AG09309 (cell line): ENCODE measurements at regions not wholly inside any gene's neighbourhood (a gene's known extent, or its start where the extent isn't known, plus 50 kb on each side); places are given as distances from the start of the nearest gene placed in this dataset.

Experiments used
- DNase-seq: peaks from one replicate; pipeline ENCODE4 v3.0.0-alpha.2; 2010; ENCODE audit warnings: low read depth
- H3K4me3 ChIP-seq: 2 replicates; pipeline ENCODE4 v1.5.1; 2011; ENCODE audit warnings: mild to moderate bottlenecking, low read depth, low read length, moderate library complexity; ENCODE audit not compliant: control insufficient read depth
- TF ChIP-seq, protein P1 (sequence below): IDR thresholded peaks from 2 replicates; pipeline ENCODE4 v1.5.1; 2011; ENCODE audit warnings: mild to moderate bottlenecking, low read depth, low read length, inconsistent platforms; ENCODE audit not compliant: insufficient read depth, control insufficient read depth; ENCODE audit errors: missing control alignments

DNA sequence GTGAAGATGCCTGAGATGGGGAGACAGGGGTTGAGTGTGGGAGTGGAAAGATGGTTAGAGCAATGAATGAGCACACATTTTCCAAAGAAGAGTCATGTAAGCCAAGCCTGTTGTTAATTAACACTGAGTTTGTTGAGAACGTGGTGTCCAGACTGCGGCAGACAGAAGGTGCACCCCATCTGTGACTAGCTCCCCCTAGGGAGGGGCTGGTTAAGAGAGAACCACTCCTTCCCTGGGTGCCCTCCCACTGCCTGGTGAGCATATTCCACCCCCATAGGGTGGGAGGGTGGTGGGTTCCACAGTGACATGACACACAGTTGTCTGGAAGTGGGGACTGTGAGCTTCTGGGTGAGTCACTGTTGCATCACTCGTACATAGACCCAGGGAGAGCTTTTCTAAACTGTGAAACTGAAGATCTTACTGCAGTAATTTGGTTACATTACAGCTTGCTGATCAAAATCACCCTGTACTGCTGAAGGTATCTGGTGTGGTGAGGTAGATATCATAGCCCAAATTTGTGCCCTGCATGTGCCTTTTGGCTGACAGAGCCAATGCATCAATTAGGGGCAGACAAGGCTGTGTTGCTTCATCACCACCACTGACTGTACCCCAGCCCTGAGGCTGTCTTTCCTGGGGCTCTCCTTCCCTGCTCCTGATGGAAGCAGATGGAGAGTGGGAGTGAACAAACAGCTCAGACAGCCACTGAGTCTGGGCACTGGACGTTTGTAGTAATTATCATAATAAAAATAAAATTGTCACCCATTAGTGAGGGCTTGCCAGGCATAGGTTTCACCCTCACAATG is 150.9 kb downstream of the EMP1 start:
- peak overlapping the region; percentile 16 for H3K4me3 ChIP-seq
- DNase-seq: peak; percentile 51
- TF ChIP-seq, protein P1, sequence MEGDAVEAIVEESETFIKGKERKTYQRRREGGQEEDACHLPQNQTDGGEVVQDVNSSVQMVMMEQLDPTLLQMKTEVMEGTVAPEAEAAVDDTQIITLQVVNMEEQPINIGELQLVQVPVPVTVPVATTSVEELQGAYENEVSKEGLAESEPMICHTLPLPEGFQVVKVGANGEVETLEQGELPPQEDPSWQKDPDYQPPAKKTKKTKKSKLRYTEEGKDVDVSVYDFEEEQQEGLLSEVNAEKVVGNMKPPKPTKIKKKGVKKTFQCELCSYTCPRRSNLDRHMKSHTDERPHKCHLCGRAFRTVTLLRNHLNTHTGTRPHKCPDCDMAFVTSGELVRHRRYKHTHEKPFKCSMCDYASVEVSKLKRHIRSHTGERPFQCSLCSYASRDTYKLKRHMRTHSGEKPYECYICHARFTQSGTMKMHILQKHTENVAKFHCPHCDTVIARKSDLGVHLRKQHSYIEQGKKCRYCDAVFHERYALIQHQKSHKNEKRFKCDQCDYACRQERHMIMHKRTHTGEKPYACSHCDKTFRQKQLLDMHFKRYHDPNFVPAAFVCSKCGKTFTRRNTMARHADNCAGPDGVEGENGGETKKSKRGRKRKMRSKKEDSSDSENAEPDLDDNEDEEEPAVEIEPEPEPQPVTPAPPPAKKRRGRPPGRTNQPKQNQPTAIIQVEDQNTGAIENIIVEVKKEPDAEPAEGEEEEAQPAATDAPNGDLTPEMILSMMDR: no peak

DNA sequence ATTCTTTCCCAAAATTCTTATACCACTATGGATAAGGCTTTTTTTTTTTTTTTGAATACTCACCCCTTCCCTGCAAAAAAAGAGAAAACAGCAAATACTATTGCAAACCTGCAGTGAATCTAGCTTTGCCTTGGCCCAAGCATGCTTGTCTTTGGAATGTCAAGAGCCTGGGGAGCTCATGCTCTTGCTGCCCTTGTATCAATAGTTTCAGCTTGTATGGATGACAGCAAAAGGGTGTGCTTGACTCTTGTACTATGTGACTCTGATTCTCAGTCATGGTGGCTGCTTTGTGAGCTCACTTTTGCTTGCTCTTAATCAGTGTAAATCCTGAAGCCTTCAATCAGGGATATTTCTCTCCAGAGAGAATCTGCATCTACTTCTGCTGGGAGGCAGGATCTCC is 149.2 kb downstream of the EMP1 start:
- no peak for DNase-seq
- TF ChIP-seq, protein P1: no peak
- H3K4me3 ChIP-seq: no peak overlapping the region

- no peak for DNase-seq
- H3K4me3 ChIP-seq: no peak overlapping the region
- TF ChIP-seq, protein P1: no peak
Measured at GRCh38 chr12:13343375-13343774, 146.8 kb downstream of the EMP1 start.

GRCh38 chr12:13342971-13343370 is 146.4 kb downstream of the EMP1 start:
- TF ChIP-seq, protein P1: no peak
- DNase-seq: no peak
- H3K4me3 ChIP-seq: no peak overlapping the region

- no peak overlapping the region for H3K4me3 ChIP-seq
- no peak for DNase-seq
- TF ChIP-seq, protein P1: no peak
Measured at GRCh38 chr12:13340149-13340548, 143.6 kb downstream of the EMP1 start.

- no peak overlapping the region for H3K4me3 ChIP-seq
- TF ChIP-seq, protein P1: no peak
- DNase-seq: no peak
Measured at GRCh38 chr12:13339538-13339937, 143.0 kb downstream of the EMP1 start.
